ENCODE measurements at regions not wholly inside any gene's neighbourhood (a gene's known extent, or its start where the extent isn't known, plus 50 kb on each side); places are given as distances from the start of the nearest gene placed in this dataset.

GRCh38 chr13:80036845-80037504, 304.0 kb downstream of the SPRY2 start:
- no peak for DNase-seq

GRCh38 chr13:80035096-80035495, 305.8 kb downstream of the SPRY2 start:
- no peak for DNase-seq

GRCh38 chr13:80033951-80034350, 307.0 kb downstream of the SPRY2 start:
- no peak for DNase-seq

- DNase-seq, result no peak
Measured at GRCh38 chr13:80033286-80033685, 307.6 kb downstream of the SPRY2 start.

- no peak for DNase-seq
Measured at GRCh38 chr13:80030491-80030890, 310.4 kb downstream of the SPRY2 start.

- no peak for DNase-seq
Measured at GRCh38 chr13:80029170-80029569, 311.8 kb downstream of the SPRY2 start.

- DNase-seq, result no peak
Measured at GRCh38 chr13:80022146-80022545, 318.8 kb downstream of the SPRY2 start.

- DNase-seq, result no peak
Measured at GRCh38 chr13:80012251-80012650, 328.7 kb downstream of the SPRY2 start.

- DNase-seq, result no peak
Measured at GRCh38 chr13:80011448-80012212, 329.3 kb downstream of the SPRY2 start.

GRCh38 chr13:80010846-80011245, 330.1 kb downstream of the SPRY2 start:
- DNase-seq, result no peak

- DNase-seq, result no peak
Measured at GRCh38 chr13:80010286-80010831, 330.6 kb downstream of the SPRY2 start.

GRCh38 chr13:80009760-80010159, 331.2 kb downstream of the SPRY2 start:
- no peak for DNase-seq

- no peak for DNase-seq
Measured at GRCh38 chr13:80006940-80007339, 334.0 kb downstream of the SPRY2 start.

GRCh38 chr13:80001510-80001842, 339.4 kb downstream of the SPRY2 start:
- no peak for DNase-seq

- no peak for DNase-seq
Measured at GRCh38 chr13:80000684-80001509, 340.0 kb downstream of the SPRY2 start.

- DNase-seq, result no peak
Measured at GRCh38 chr13:79999601-80000000, 341.3 kb downstream of the SPRY2 start.

- no peak for DNase-seq
Measured at GRCh38 chr13:79998381-79998880, 342.5 kb downstream of the SPRY2 start.

GRCh38 chr13:79997244-79997643, 343.7 kb downstream of the SPRY2 start:
- no peak for DNase-seq

GRCh38 chr13:79995334-79995733, 345.6 kb downstream of the SPRY2 start:
- DNase-seq, result no peak

GRCh38 chr13:79992111-79992510, 348.8 kb downstream of the SPRY2 start:
- DNase-seq, result no peak

- DNase-seq, result no peak
Measured at GRCh38 chr13:79990048-79990447, 350.9 kb downstream of the SPRY2 start.

GRCh38 chr13:79989217-79989661, 351.7 kb downstream of the SPRY2 start:
- DNase-seq, result no peak

GRCh38 chr13:79988573-79988972, 352.4 kb downstream of the SPRY2 start:
- no peak for DNase-seq

All from left kidney (tissue), 1 donor.